ENCODE measurements at regions not wholly inside any gene's neighbourhood (a gene's known extent, or its start where the extent isn't known, plus 50 kb on each side); places are given as distances from the start of the nearest gene placed in this dataset.

- ChIA-PET CTCF (no interaction called here), POLR2A (no interaction called here)
Observed at GRCh38 chr17:79364315-79365094, 246.3 kb downstream of the RBFOX3 start.

- ChIA-PET CTCF (no interaction called here), POLR2A (no interaction called here)
Observed at GRCh38 chr17:79363552-79364275, 247.1 kb downstream of the RBFOX3 start.

- CTCF ChIA-PET: no interaction called here
- POLR2A ChIA-PET: no interaction called here
Observed at GRCh38 chr17:79362772-79363305, 248.0 kb downstream of the RBFOX3 start.

- POLR2A ChIA-PET: no interaction called here
- CTCF ChIA-PET: no interaction called here
Observed at GRCh38 chr17:79361873-79362771, 248.7 kb downstream of the RBFOX3 start.

GRCh38 chr17:79361221-79361734, 249.6 kb downstream of the RBFOX3 start:
- ChIA-PET CTCF (no interaction called here), POLR2A (no interaction called here)

- CTCF ChIA-PET: no interaction called here
- POLR2A ChIA-PET: no interaction called here
Observed at GRCh38 chr17:79360196-79360595, 250.7 kb downstream of the RBFOX3 start.

GRCh38 chr17:79356839-79357447, 253.9 kb downstream of the RBFOX3 start:
- ChIA-PET CTCF (interaction anchor here (0.6 kb wide), 1 partner anchor 398 kb away, joined by 3 read pairs; no protein-coding TSS in a partner anchor), POLR2A (no interaction called here)

- CTCF ChIA-PET: no interaction called here
Observed at GRCh38 chr17:79355165-79355564, 255.7 kb downstream of the RBFOX3 start.

GRCh38 chr17:79354173-79354820, 256.6 kb downstream of the RBFOX3 start:
- CTCF ChIA-PET: no interaction called here

More at GRCh38 chr17:79355165-79355564, 255.7 kb downstream of the RBFOX3 start:
- POLR2A ChIA-PET: no interaction called here

GRCh38 chr17:79353548-79353947, 257.3 kb downstream of the RBFOX3 start:
- ChIA-PET CTCF (no interaction called here), POLR2A (no interaction called here)

More at GRCh38 chr17:79354173-79354820, 256.6 kb downstream of the RBFOX3 start:
- POLR2A ChIA-PET: no interaction called here

- CTCF ChIA-PET: no interaction called here
- POLR2A ChIA-PET: no interaction called here
Observed at GRCh38 chr17:79353016-79353415, 257.8 kb downstream of the RBFOX3 start.

GRCh38 chr17:79350533-79350932, 260.3 kb downstream of the RBFOX3 start:
- ChIA-PET CTCF (no interaction called here), POLR2A (no interaction called here)

GRCh38 chr17:79349506-79350400, 261.1 kb downstream of the RBFOX3 start:
- ChIA-PET POLR2A (no interaction called here), CTCF (no interaction called here)

GRCh38 chr17:79342376-79342775, 267.8 kb downstream of the ENGASE start:
- ChIA-PET CTCF (interaction anchor here (0.6 kb wide), 1 partner anchor 141 kb away, joined by 3 read pairs; no protein-coding TSS in a partner anchor), POLR2A (no interaction called here)

- ChIA-PET CTCF (interaction anchor here (0.6 kb wide), 1 partner anchor 142 kb away, joined by 3 read pairs; no protein-coding TSS in a partner anchor), POLR2A (no interaction called here)
Observed at GRCh38 chr17:79341816-79342215, 267.2 kb downstream of the ENGASE start.

- ChIA-PET CTCF (no interaction called here), POLR2A (no interaction called here)
Observed at GRCh38 chr17:79341222-79341780, 266.7 kb downstream of the ENGASE start.

- CTCF ChIA-PET: no interaction called here
Observed at GRCh38 chr17:79340333-79341221, 266.0 kb downstream of the ENGASE start.

More at GRCh38 chr17:79340333-79341221, 266.0 kb downstream of the ENGASE start:
- POLR2A ChIA-PET: no interaction called here

Data from activated CD8-positive, alpha-beta memory T cell treated with anti-CD3 and anti-CD28 coated beads for 36 hours (primary cell).